A673 (cell line): ENCODE measurements at regions not wholly inside any gene's neighbourhood (a gene's known extent, or its start where the extent isn't known, plus 50 kb on each side); places are given as distances from the start of the nearest gene placed in this dataset.

Experiments used
- BruUV-seq: library from RNA; stranded (reverse); fragments of 400-500 nt; replicated peaks from 2 replicates; lab custom pipeline; 2021; lab: Mats Ljungman, UMichigan
- CTCF ChIA-PET: fragments of 300-600 bp; sonication (Branson Sonifier 250); formaldehyde crosslinking; loops from one replicate; lab custom pipeline; 2022; ENCODE audit warnings: antibody characterized with exemption; lab: Charles Lee
- POLR2A ChIA-PET: fragments of 300-600 bp; sonication (Branson Sonifier 250); formaldehyde crosslinking; loops from one replicate; lab custom pipeline; 2022; ENCODE audit warnings: antibody characterized with exemption; ENCODE audit not compliant: low non-redundant PET; lab: Charles Lee
- DNase-seq: peaks from one replicate; pipeline ENCODE4 v3.0.0-alpha.2; 2015; ENCODE audit warnings: low spot score
- H3K27ac ChIP-seq: fragments of 200-600 bp; sonication (generic); 2 replicates; pipeline ENCODE4 v1.5.1; 2016; ENCODE audit warnings: mixed run types, low read depth, mild to moderate bottlenecking, mixed read lengths, antibody characterized with exemption, low read length; ENCODE audit not compliant: poor library complexity, severe bottlenecking
- H3K27me3 ChIP-seq: fragments of 200-600 bp; sonication (generic); replicated peaks from 2 replicates; pipeline ENCODE4 v1.6.1; 2017; ENCODE audit warnings: mixed run types, low read depth, mild to moderate bottlenecking, mixed read lengths, antibody characterized with exemption, low read length; ENCODE audit not compliant: insufficient read depth, poor library complexity
- H3K36me3 ChIP-seq: fragments of 200-600 bp; sonication (generic); 2 replicates; pipeline ENCODE4 v1.6.1; 2016; ENCODE audit warnings: mixed run types, mild to moderate bottlenecking, mixed read lengths, antibody characterized with exemption, low read length; ENCODE audit not compliant: insufficient read depth, poor library complexity, severe bottlenecking
- H3K4me1 ChIP-seq: fragments of 200-600 bp; sonication (generic); 2 replicates; pipeline ENCODE4 v1.6.1; 2017; ENCODE audit warnings: mixed run types, mild to moderate bottlenecking, mixed read lengths, antibody characterized with exemption, low read length; ENCODE audit not compliant: insufficient read depth, poor library complexity, severe bottlenecking
- H3K4me3 ChIP-seq: fragments of 200-600 bp; sonication (generic); 2 replicates; pipeline ENCODE4 v1.5.1; 2016; ENCODE audit warnings: low read depth, mixed run types, mild to moderate bottlenecking, mixed read lengths, low read length; ENCODE audit not compliant: poor library complexity, severe bottlenecking
- H3K9me3 ChIP-seq: fragments of 200-600 bp; sonication (generic); 2 replicates; pipeline ENCODE4 v1.6.1; 2016; ENCODE audit warnings: mixed run types, low read depth, mild to moderate bottlenecking, mixed read lengths, antibody characterized with exemption, low read length; ENCODE audit not compliant: poor library complexity, severe bottlenecking
- CTCF ChIP-seq: fragments of 300-800, 200-600 bp; sonication (generic); conservative IDR thresholded peaks from 2 replicates; pipeline ENCODE4 v1.5.1; 2017; ENCODE audit warnings: low read depth, mild to moderate bottlenecking, antibody characterized with exemption, low read length, moderate library complexity, mixed read lengths
- EZH2 ChIP-seq: fragments of 200-600 bp; sonication (generic); IDR thresholded peaks from 2 replicates; pipeline ENCODE4 v1.6.1; 2017; ENCODE audit warnings: borderline replicate concordance, low read depth, mild to moderate bottlenecking, mixed read lengths, antibody characterized with exemption, low read length; ENCODE audit not compliant: poor library complexity, severe bottlenecking
- intact Hi-C: fragments of 100-400 bp; cut with micrococcal nuclease; formaldehyde crosslinking; loops from one replicate; pipeline ENCODE4 v1.10.0; 2022; ENCODE audit not compliant: unreplicated experiment

DNA sequence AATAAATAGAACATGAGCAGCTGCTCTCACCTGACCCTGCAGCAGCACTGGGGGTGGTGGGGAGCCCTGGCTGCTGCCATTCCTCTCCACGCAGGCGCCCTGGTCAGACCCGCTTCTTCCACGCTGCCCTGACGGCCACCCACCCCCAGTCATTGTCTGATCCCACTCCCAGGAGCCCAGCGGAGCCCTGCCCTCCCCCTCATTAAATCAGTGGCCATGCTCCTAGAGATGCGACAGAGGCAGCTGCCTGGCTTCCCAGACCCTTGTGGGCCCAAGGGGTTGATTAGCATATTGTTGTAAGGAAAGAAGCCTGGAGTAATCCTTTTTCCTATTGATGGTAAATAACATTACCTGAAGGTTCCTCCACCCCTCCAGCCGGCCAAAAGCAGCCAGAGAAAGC is 301.5 kb downstream of the RRAGC start:
- TF ChIP-seq EZH2 = no peak
- H3K4me1 ChIP-seq = no peaks in the 10 kb centered on the region
- H3K36me3 ChIP-seq = no peaks in the 10 kb centered on the region
- ChIA-PET CTCF (no interaction called here), POLR2A (no interaction called here)
- H3K27me3 ChIP-seq = no peaks in the 10 kb centered on the region
- no peak for DNase-seq
- no TSS peak for BruUV-seq
- intact Hi-C loops = no loop called here
- no peaks in the 10 kb centered on the region for H3K9me3 ChIP-seq
- H3K4me3 ChIP-seq = no peak overlapping the region
- H3K27ac ChIP-seq = no peak overlapping the region

GRCh38 chr1:38555594-38555993 is 304.0 kb downstream of the RRAGC start:
- Histone ChIP-seq H3K27me3 (no peaks in the 10 kb centered on the region), H3K36me3 (no peaks in the 10 kb centered on the region), H3K4me1 (no peaks in the 10 kb centered on the region), H3K27ac (no peak overlapping the region), H3K4me3 (no peak overlapping the region), H3K9me3 (no peaks in the 10 kb centered on the region)
- no TSS peak for BruUV-seq
- no peak for TF ChIP-seq CTCF
- no peak for TF ChIP-seq EZH2
- ChIA-PET POLR2A (interaction anchor here (0.6 kb wide), 1 partner anchor 515 kb away, joined by 7 read pairs; no protein-coding TSS in a partner anchor), CTCF (no interaction called here)
- no peak for DNase-seq
- intact Hi-C loops = no loop called here

DNA sequence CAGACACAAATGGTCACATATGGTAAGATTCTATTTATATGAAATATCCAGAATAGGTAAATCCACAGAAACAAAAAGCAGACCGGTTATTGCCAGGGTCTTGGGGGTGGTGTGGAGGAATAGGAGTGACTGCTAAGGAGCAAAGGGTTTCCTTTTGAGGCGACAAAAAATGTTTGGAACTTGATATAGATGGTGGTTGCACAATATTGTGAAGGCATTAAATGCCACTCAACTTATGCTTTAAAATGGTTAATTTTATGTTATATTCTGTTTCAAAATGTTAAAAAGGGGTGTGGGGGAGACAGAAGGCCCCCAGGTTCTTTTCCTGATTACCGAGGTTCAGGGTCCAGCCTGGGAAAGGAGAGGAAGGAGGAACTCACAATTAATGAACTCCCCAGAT is 304.4 kb downstream of the RRAGC start:
- no peaks in the 10 kb centered on the region for H3K36me3 ChIP-seq
- ChIA-PET POLR2A (interaction anchor here (0.6 kb wide), 1 partner anchor 515 kb away, joined by 7 read pairs; no protein-coding TSS in a partner anchor), CTCF (no interaction called here)
- no peaks in the 10 kb centered on the region for H3K4me1 ChIP-seq
- intact Hi-C loops = no loop called here
- BruUV-seq = no TSS peak
- TF ChIP-seq CTCF = no peak
- TF ChIP-seq EZH2 = no peak
- H3K27me3 ChIP-seq = no peaks in the 10 kb centered on the region
- no peaks in the 10 kb centered on the region for H3K9me3 ChIP-seq
- no peak overlapping the region for H3K4me3 ChIP-seq
- DNase-seq = no peak
- no peak overlapping the region for H3K27ac ChIP-seq
